HG02759 (cell line): ENCODE measurements at regions not wholly inside any gene's neighbourhood (a gene's known extent, or its start where the extent isn't known, plus 50 kb on each side); places are given as distances from the start of the nearest gene placed in this dataset.
"Not testable (repeated sequence)": the region's sequence is repeated elsewhere in the genome, so short reads cannot be mapped to it uniquely, and the experiment has no call there.

ENCODE experiments used
- ATAC-seq: cut with Tn5 transposase; IDR thresholded peaks from one replicate; pipeline ENCODE4 v1.9.1; 2021; ENCODE audit warnings: mild to moderate bottlenecking, moderate library complexity; ENCODE audit not compliant: unreplicated experiment

- not testable (repeated sequence) for ATAC-seq
These were observed 318.5 kb upstream of the SETBP1 start for GRCh38 chr18:44362213-44362612.

GRCh38 chr18:44370861-44371260 lies 309.8 kb upstream of the SETBP1 start:
- ATAC-seq = no peak

- no peak for ATAC-seq
These were observed 305.7 kb upstream of the SETBP1 start for GRCh38 chr18:44374966-44375365.

- no peak for ATAC-seq
These were observed 294.3 kb upstream of the SETBP1 start for GRCh38 chr18:44386401-44386800.

- no peak for ATAC-seq
These were observed 292.4 kb upstream of the SETBP1 start for GRCh38 chr18:44388329-44388728.

- no peak for ATAC-seq
These were observed 287.8 kb upstream of the SETBP1 start for GRCh38 chr18:44392933-44393332.

- no peak for ATAC-seq
These were observed 287.3 kb upstream of the SETBP1 start for GRCh38 chr18:44393406-44393805.

- ATAC-seq = no peak
These were observed 284.1 kb upstream of the SETBP1 start for GRCh38 chr18:44396550-44396949.

- ATAC-seq = no peak
These were observed 271.6 kb upstream of the SETBP1 start for GRCh38 chr18:44409071-44409470.

- no peak for ATAC-seq
These were observed 271.2 kb upstream of the SETBP1 start for GRCh38 chr18:44409515-44409914.

- no peak for ATAC-seq
These were observed 269.9 kb upstream of the SETBP1 start for GRCh38 chr18:44410740-44411139.

GRCh38 chr18:44411262-44411905 lies 269.3 kb upstream of the SETBP1 start:
- ATAC-seq = no peak

GRCh38 chr18:44411976-44412375 lies 268.7 kb upstream of the SETBP1 start:
- no peak for ATAC-seq

GRCh38 chr18:44423814-44424644 lies 256.7 kb upstream of the SETBP1 start:
- no peak for ATAC-seq

GRCh38 chr18:44424645-44425035 lies 256.0 kb upstream of the SETBP1 start:
- no peak for ATAC-seq

- ATAC-seq = no peak
These were observed 255.5 kb upstream of the SETBP1 start for GRCh38 chr18:44425161-44425560.

- ATAC-seq = no peak
These were observed 243.1 kb upstream of the SETBP1 start for GRCh38 chr18:44437603-44438002.

- no peak for ATAC-seq
These were observed 230.5 kb upstream of the SETBP1 start for GRCh38 chr18:44450226-44450625.

GRCh38 chr18:44452346-44452745 lies 228.3 kb upstream of the SETBP1 start:
- no peak for ATAC-seq

GRCh38 chr18:44453505-44453904 lies 227.2 kb upstream of the SETBP1 start:
- ATAC-seq = no peak

GRCh38 chr18:44458777-44459176 lies 221.9 kb upstream of the SETBP1 start:
- no peak for ATAC-seq

GRCh38 chr18:44464398-44465180 lies 216.1 kb upstream of the SETBP1 start:
- no peak for ATAC-seq
